COR-L47 (cell line): ENCODE measurements at regions not wholly inside any gene's neighbourhood (a gene's known extent, or its start where the extent isn't known, plus 50 kb on each side); places are given as distances from the start of the nearest gene placed in this dataset.
"Not testable (repeated sequence)": the region's sequence is repeated elsewhere in the genome, so short reads cannot be mapped to it uniquely, and the experiment has no call there.

Source experiments
- DNase-seq: peaks from one replicate; lab custom pipeline; 2025; lab: John Stamatoyannopoulos, UW

DNA sequence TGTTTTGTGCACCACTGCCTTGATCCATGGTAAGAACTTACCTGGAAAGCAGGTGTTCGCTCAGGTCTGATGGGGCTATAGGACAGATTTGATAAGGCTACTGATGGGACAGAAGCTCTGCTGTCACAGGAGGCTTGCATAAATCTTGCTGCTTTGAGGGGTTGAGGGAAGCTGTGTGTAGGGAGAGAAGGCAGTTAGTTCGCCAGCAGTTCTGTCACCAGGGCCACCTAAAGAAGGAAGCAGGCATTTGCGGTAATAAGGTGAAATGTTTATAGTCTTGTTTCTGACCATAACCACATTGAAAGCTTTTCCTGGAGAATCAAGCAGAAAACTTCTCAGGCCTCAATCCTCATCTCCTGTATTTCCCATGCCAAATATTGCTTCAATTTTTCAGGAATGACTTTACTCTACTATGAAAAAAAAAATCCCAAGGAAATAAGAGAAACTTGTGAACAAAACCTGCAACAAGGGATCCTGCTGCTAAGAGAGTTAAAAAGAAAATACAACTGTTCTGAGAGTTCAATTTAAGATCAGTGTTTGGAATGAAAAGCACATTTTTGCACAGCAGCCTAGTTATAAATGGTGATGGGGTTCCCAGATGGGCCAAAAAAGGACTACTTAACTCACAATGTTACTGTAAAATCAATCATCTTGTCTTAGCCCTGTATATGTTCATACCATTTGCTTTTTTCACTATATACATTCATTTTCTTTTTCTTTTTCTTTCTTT, 122.0 kb upstream of the RANBP3L start:
- DNase-seq, result no peak

DNA sequence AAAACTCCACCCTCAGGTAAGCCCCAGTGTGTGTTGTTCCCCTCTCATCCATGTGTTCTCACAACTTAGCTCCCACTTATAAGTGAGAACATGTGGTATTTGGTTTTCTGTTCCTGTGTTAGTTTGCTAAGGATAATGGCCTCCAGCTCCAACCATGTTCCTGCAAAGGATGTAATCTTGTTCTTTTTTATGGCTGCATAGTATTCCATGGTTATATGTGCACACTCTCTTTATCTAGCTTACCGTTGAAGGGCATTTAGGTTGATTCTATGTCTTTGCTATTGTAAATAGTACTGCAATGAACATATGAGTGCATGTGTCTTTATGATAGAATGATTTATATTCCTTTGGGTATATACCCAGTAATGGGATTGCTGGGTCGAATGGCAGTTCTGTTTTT, 124.4 kb upstream of the RANBP3L start:
- not testable (repeated sequence) for DNase-seq

DNA sequence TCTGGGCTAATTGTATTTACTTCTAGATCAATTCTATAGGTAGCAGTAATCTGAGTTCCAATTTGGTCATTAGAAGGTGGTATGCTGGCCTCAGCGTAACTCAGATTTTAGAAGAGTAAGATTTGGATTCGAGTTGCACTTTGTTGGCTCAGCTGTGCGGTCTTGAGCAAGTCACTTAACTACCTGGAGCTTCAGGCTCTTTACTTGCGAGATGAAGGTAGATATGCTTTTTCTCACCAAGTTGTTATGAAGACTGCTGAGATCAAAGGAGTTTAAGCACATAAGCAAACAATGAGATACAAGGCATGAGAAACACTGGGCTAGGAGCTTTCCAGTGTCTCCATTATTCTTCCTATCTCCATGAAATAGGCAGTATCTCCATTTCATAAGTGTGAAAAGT, 133.8 kb upstream of the RANBP3L start:
- no peak for DNase-seq

DNA sequence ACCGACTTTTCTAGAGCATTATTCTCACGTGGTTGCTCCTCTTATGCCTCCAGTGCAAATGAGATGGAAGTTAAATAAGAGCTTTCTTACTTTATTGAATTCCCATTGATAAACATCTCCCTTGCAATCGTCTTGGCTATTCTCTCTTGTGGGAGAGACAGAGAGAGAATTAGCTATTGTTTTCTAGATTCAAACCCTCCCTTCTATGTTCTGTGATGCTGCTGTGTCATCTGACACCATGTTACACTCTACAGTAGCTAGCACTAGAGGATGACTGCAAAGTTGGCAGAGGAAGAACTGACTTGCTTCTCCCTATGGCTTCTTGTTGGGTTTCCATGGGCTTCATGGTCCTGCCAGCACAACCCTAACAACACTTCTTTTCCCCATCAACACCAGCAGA, 134.6 kb upstream of the RANBP3L start:
- DNase-seq, result no peak

DNA sequence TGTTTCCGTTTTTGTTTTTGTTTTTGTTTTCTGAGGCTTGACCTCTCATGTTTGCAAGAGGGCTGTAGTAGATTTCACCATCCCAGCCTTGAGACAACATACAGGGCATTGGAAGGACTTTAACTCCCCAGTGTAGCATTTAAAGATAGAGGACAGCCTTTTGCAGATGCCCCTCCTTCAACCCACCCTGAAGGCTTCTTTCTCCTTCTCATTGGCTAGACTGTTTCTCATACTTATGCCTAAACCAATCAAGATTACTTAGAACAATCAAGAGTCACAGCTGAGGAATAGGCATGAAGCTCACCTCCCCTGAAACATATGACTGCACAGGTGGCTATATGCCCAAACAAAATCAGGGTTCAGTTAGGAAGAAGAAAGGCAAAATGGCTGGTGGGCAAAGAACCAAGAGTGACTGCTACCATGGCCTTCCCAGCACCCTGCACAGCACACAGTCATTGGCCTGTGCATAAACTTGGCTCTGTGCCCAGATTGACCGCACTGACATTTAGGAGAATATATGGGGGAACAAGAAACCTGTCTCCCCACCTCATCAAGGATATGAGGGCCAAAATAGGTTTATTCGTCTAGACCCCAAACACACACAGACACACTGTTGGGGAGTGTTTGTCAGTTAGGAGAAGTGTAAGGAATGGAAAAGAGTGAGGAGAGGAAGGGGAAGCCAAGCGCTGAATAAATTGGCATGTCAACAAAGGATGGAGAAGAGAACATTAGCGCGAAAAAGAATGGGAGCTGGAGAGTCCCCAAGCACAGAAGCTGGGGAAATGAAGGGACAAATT, 137.3 kb upstream of the RANBP3L start:
- DNase-seq, result no peak

DNA sequence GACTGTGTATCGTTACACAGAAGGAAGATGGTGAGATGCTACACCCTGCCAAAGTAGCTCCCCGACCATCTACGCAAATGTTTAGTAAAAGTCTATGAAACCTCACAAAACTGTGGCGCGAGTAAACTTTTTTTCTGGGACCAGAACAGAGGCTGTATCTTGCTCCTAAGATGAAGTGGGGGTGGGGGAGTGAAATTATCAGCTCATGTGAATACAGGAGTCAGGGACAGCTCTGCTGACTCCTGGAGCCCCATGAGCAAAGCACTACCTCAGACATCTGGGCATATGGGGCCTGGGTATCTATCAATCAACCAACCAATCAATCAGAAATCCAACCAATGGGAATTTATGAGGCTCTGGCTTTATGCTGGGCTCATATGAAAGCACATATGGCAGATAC, 138.6 kb upstream of the RANBP3L start:
- DNase-seq, result no peak

DNA sequence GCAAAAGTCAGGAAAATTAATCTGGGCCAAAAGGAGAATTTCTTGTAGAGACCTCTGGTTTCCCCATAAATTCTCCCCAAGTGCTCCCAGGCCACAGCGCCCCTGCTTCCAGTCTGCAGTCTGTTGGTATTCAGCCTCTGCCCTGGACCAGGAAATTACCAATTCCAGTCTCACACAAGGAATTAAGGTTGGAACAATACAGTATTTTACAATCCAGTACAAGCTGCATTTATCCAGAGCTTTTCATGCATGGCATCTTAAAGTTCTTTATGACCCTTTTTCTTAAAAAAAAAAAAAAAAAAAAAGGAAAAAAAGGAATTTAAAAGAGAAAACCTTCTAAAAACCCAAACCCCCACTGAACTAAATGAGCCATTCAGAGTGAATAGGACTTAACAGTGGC, 139.6 kb upstream of the RANBP3L start:
- no peak for DNase-seq

DNA sequence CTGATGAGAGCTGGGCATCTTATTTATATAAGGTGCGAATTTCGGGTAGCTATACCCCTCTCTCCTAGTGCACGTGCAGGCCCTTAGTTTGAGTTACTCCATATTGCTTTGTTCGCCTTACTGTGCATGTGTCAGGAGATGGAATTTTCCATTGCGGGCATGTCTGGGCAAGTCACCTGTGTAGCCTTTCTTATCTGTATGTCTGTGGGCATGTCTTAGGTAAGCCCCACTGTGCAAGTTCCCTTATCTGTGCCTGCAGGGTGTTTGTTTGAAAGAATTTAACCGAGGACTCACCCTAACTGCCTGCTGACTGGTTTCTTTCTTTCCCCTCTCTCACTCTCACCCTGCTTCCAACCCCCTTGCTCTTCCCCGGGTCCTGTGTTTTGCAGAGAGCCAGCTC, 140.7 kb upstream of the RANBP3L start:
- DNase-seq, result no peak

DNA sequence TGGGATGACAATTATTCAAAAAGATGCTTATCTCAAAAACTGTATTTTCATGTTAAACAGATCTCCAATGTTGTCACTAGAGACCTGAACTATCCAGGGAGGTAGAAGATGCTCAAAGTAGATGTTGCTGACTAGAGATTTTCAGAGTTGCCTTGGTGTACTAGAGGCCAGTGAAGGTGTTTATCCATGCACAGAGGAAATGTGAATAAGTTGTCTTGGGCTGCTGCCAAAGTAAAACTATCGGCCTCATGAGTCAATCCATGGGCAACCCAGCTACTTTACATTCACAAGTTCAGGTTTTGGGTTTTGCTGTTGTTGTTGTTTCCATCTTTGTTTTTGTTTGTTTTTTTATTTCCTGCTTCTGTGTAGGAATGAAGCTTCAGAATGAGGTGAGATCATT, 141.1 kb upstream of the RANBP3L start:
- DNase-seq, result no peak

DNA sequence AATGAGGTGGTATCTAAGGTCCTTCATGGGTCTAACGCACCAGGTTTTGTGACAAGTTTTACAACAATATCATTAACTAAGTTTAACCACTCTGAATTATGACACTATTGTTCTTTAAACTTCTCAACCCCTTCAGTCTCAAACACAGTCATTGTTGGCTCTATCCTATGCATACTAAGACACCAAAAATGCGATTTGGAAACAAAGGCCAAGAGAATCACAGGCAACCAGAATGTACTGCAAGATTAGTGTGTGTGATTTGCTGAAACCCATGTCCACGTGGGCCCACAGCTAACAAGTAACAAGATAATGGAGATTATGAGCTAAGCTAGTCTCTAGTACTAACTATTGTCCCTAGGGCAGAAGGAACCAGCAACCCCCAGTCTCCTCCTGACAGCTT, 142.2 kb upstream of the RANBP3L start:
- no peak for DNase-seq

DNA sequence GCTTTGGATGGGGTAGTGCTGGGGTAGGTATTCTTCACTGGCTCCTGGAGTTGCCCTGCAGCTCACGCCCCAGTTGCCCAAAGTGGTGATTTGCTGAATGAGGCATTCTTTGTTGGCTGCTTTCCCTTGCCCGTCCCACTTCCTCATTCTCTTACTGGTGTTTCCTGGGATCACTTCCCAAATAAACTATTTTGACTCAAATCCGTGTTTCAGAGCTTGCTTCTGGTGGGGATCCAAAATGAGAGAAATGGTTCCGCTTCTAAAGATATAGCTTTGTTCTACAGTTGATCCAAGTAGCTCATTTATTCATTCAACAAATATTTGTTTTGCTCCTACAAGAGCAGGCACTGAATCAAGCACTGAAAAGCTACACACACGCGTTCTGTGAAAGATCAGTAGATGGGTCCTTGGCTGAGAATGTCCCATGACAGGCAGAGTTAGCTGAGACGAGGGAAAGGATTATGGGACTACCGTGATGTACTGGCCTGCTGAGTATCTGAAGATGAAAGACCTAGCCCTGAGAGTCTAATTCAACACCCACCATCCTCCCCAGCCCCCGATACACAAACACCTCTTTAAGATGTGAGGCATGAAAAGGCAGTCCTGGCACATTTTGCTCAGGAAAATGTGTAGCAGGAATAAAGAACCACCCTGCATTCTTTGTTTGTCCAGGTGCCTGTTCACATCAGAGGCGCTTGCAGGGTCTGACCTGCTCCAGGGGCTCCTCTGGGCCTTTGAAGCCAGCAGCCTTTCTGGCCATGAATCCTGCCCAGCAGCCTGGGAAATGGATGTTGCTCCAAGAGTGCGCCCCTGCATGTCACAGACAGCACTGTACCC, 143.1 kb upstream of the RANBP3L start:
- no peak for DNase-seq

DNA sequence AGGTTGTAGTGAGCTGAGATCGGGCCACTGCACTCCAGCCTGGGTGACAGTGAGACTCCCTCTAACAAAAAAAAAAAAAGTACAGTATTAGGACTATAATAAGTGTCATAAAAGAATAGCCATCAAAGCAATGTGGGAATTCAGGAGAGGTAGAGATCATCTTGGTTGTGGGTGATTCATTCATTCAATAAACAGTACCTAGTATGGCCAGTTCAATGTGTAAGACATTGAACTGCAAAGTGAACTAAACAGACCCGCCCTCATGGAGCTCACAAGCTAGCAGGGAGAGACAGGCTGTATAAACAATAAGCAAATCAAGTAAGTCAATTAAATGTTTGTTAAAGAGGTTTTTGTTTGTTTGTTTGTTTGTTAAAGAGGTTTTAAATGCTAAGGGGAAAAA, 146.1 kb upstream of the RANBP3L start:
- no peak for DNase-seq

DNA sequence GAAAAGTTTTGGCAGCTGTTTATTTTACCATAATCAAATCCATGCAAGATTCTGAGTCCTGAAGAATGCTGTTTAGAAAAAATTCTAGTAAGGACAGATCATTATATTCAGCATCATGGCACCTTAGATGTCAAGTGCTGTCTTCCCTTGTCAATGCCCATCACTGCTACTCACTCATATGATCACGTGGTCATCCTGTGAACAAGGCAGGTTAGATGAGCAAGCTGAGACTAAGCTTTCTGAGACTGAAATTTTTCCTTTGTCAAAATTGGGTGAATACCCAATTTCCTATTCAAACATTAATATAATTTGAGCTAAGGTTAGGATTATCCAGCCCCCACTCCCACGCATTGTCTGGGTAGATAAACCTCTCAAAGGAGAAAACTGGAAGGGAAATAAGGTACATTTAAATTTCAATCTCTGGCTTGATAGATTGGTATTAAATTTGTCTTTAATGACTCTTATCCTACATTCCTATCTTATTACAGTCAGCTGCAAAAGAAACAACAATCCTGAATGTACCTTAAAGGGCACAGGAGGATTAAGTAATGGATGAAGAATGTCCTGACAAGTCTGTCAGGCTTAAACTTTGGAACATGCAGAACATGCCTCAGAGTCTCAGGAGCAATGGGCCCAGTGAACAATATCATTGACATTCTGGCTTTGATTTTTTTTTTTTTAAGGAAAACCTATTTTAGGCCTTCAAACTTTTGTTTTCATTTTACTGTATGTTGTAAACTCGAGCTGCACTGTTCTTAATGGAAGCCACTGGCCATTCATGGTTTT, 148.7 kb upstream of the RANBP3L start:
- DNase-seq, result no peak

DNA sequence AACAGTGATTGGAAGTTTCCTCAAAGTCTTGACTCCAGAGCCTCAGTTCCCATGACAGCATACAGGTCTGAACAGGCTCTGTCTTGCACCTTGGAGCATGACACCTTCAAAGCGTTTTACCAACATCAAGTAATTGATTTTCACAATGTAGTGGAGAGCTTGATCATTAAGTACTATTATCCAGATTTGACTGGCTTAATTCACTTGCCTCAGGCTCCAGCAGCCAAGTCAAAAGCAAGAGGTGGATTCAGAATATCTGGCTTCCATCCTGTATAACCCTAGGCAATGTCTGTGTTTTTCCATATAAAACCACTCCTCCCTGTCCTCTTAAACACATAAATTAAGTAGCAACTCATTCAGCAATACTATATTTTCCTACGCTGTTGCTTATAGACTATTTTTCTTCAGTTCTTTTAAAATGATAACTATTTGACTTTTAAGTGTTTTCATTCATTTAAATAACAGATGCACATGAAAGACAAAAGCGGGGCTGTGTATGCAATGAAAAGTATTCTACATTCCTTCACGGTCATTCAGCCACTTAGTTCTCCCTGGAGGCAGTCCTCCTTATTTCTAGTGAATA, 150.8 kb upstream of the RANBP3L start:
- DNase-seq, result no peak

DNA sequence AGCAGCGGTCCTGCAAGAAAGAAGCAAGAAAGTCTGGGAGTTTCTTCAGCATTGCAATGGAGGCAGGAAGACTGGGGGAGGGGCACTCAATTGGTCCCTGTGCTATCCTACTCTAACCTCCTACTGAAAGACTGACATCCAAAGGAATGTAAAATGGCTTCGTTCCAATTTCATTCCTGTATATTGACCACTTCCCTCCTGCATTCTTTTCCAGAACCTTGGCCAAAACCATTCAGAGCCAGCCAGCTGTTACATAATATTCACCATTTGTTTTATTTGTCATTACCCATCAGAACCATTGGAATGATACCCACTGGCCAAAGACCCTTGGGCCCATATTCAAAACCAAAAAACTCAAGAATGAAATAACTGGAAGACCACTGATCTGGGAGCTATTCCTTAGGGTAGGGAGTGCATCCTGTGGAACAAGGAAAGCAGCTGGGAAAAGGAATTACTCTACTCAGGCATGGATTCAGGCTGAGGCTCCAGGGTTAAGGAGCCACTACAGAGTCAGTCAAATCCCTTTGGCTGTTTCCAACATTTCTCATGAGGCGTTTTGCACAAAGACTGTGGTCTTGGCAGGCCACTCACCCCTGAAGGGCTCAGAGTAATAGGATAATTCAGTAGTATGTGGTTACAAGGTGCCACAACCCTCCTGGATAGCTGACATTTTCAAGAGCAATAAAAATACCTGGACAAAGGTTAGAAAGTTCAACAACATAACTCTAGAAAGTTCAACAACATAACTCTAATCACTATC, 148.7 kb upstream of the SLC1A3 start:
- DNase-seq, result no peak

DNA sequence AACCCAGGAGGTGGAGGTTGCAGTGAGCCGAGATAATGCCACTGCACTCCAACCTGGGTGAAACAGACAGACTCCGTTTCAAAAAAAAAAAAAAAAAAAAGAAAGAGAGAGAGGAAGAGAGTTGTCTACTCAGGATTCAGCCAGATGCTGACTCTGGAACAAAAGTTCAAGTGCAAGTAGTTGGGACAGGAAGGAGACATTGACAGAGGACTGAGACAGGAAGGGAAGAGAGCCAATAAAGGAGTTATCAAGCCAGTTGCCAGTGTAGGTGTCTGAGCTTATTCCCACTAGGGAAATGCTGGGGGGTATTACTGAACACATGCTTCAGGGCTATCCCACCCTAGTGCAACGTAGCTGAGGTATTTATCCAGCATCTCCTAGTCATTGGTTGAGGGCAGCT, 147.7 kb upstream of the SLC1A3 start:
- DNase-seq, result no peak

DNA sequence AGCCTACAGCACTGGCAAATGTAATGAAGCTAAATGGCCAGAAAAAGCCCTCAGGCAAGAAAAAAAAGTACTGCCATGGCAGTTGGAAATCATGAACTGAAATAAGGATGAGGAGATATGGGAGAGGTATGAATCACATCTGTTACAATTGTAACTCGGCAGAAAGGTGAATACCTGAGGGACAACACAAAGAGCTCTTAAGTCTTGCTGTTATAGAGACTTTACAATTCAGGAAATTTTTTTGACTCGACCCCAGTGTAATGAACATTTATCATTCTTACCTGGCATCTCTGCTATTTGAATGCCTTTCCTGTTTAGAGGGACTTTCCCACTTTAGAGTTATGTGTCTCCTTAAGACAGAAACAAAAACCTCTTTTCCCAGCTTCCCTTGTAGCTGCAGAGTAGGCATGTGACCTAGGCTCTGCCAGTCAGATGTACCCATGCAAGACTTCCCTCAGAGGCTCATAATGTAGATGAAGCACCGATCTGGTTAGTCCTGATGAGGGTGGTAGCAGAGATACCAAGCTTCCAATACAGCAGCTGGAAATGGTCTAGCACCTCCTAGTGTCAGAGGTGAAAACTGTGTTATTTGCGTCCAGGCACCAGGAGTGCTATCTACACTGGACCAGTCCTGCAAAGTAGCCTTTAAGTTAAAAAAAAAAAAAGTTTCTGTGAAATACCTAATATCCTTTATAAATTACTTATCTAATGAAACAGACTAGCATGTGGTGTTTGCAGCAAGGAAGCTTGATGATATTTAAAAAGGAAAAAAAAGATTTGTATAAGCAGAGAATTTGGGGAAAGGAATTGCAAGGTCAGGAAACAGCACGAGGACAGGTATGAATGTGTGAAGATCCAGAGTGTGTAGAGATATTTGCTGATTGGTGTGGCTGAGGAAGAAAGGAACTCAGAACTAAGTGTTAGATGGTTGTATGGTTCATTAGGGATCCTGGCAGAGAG, 146.9 kb upstream of the SLC1A3 start:
- no peak for DNase-seq

DNA sequence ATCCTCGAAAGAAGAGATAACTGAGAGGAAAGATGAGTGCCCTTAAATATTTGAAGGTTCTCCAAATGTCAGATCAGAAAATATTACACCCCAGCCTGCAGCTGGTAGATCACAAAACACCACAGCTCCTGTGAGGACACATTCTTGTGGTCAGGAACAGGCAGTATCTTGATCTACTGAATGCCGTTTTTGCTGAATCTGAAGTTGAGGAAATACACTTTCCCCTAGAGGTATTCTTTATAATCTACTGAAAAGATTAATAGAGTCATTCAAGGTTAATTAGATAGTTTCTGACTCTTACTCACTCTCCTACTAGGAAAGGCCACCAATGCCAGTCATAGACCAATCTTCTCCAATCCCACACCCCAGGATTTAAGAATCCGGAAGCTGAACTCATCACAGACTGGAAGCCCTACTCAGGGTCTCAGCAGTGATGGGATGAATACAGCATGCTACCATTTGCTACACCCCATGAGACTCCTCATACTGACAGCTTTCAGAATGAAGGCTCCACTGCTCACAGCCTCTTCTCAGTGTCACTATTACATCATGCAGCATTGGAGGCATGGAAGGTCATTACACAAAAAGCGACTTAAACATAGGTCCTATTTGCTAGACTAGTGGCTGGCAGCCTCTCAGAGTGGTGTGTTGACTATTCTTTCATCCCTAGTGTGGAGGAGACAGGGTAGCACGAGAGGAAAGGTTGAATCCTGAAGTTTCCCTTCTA, 143.9 kb upstream of the SLC1A3 start:
- no peak for DNase-seq

DNA sequence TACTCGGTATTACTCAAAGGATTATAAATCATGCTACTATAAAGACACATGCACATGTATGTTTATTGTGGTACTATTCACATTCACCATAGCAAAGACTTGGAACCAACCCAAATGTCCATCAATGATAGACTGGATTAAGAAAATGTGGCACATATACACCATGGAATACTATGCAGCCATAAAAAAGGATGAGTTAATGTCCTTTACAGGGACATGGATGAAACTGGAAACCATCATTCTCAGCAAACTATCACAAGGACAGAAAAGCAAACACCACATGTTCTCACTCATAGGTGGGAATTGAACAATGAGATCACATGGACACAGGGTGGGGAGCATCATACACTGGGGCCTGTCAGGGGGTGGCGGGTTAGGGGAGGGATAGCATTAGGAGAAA, 130.5 kb upstream of the SLC1A3 start:
- DNase-seq, result not testable (repeated sequence)
